ENCODE measurements at regions not wholly inside any gene's neighbourhood (a gene's known extent, or its start where the extent isn't known, plus 50 kb on each side); places are given as distances from the start of the nearest gene placed in this dataset.

- DNase-seq, result peak; percentile 85
Measured at GRCh38 chr1:165073185-165074007, 283.1 kb downstream of the LMX1A start.

GRCh38 chr1:165070675-165071074, 285.8 kb downstream of the LMX1A start:
- no peak for DNase-seq

- DNase-seq, result peak; percentile 77
Measured at GRCh38 chr1:165069829-165070228, 286.7 kb downstream of the LMX1A start.

GRCh38 chr1:165068741-165069140, 287.8 kb downstream of the LMX1A start:
- DNase-seq, result peak; percentile 63

GRCh38 chr1:165067829-165068228, 288.7 kb downstream of the LMX1A start:
- DNase-seq, result no peak

GRCh38 chr1:165063181-165063965, 293.1 kb downstream of the LMX1A start:
- DNase-seq, result no peak

GRCh38 chr1:165062346-165062745, 294.2 kb downstream of the LMX1A start:
- DNase-seq, result no peak

- no peak for DNase-seq
Measured at GRCh38 chr1:165060285-165060793, 296.2 kb downstream of the LMX1A start.

- peak; percentile 21 for DNase-seq
Measured at GRCh38 chr1:165057956-165058355, 298.6 kb downstream of the LMX1A start.

- peak; percentile 87 for DNase-seq
Measured at GRCh38 chr1:165056914-165057313, 299.6 kb downstream of the LMX1A start.

GRCh38 chr1:165055581-165055980, 300.9 kb downstream of the LMX1A start:
- no peak for DNase-seq

GRCh38 chr1:165054627-165055026, 301.9 kb downstream of the LMX1A start:
- DNase-seq, result peak; percentile 75

- DNase-seq, result peak; percentile 14
Measured at GRCh38 chr1:165053351-165053750, 303.2 kb downstream of the LMX1A start.

GRCh38 chr1:165052936-165053335, 303.6 kb downstream of the LMX1A start:
- DNase-seq, result no peak

GRCh38 chr1:165052431-165052830, 304.1 kb downstream of the LMX1A start:
- no peak for DNase-seq

GRCh38 chr1:165050246-165050645, 306.3 kb downstream of the LMX1A start:
- peak; percentile 14 for DNase-seq

- no peak for DNase-seq
Measured at GRCh38 chr1:165047994-165048393, 308.5 kb downstream of the LMX1A start.

GRCh38 chr1:165045902-165046301, 310.6 kb downstream of the LMX1A start:
- DNase-seq, result no peak

GRCh38 chr1:165040641-165041040, 315.9 kb downstream of the LMX1A start:
- DNase-seq, result no peak

- DNase-seq, result no peak
Measured at GRCh38 chr1:165039996-165040395, 316.5 kb downstream of the LMX1A start.

- DNase-seq, result no peak
Measured at GRCh38 chr1:165036403-165036802, 320.1 kb downstream of the LMX1A start.

GRCh38 chr1:165034136-165034809, 322.2 kb downstream of the LMX1A start:
- DNase-seq, result no peak

GRCh38 chr1:165031001-165031400, 325.5 kb downstream of the LMX1A start:
- DNase-seq, result no peak

Data from NCI-H69 (cell line).